Adrenal gland (tissue), 9 donors: ENCODE measurements at regions not wholly inside any gene's neighbourhood (a gene's known extent, or its start where the extent isn't known, plus 50 kb on each side); places are given as distances from the start of the nearest gene placed in this dataset.

Source experiments
- DNase-seq, 7 donors: peaks; one replicate each; pipeline ENCODE4 v3.0.0-alpha.2; 2019 to 2020
- H3K27ac ChIP-seq, 5 donors: fragments of 200-600 bp; sonication (generic) in 4 of 5; 1 replicate in 3 of 5; 2 replicates in 2 of 5; pipeline versions ENCODE4 v1.5.1 to v1.8.0; 2016 to 2020; ENCODE audit warnings: mild to moderate bottlenecking in 1 of 5
- H3K27me3 ChIP-seq: fragments of 200-600 bp; 2 replicates; pipeline ENCODE4 v1.8.0; 2021
- H3K36me3 ChIP-seq, 2 donors: fragments of 200-600 bp; replicated peaks in 1 of 2; 1 replicate in 1 of 2; 2 replicates in 1 of 2; pipeline versions ENCODE4 v1.5.1 to v1.8.0; 2018 to 2022
- H3K4me1 ChIP-seq, 2 donors: fragments of 200-600 bp; replicated peaks in 1 of 2; 1 replicate in 1 of 2; 2 replicates in 1 of 2; pipeline versions ENCODE4 v1.5.1 to v1.8.0; 2018 to 2021
- H3K4me3 ChIP-seq, 4 donors: fragments of 200-600 bp; sonication (generic) in 3 of 4; one replicate each; pipeline ENCODE4 v1.5.1; 2016 to 2018
- H3K9me3 ChIP-seq, 3 donors: fragments of 200-600 bp; sonication (generic) in 1 of 3; replicated peaks in 1 of 3; 1 replicate in 2 of 3; 2 replicates in 1 of 3; pipeline versions ENCODE4 v1.5.1 to v1.8.0; 2016 to 2021
- POLR2A ChIP-seq, 2 donors: fragments of 450-650 bp; IDR thresholded peaks; one replicate each; pipeline ENCODE4 v1.6.1; 2017; ENCODE audit warnings: antibody characterized with exemption in 2 of 2, mild to moderate bottlenecking in 2 of 2, moderate library complexity in 1 of 2
- WGBS, 4 donors: extraction: QIAGEN DNeasy Blood & Tissue Kit in 2 of 4; methylation state at CpG; one replicate each; pipeline versions ENCODE4 v1.1.5 to v1.1.7; 2013 to 2017; 5-methylcytosine and 5-hydroxymethylcytosine counted together
- intact Hi-C, 2 donors: fragments of 100-400 bp; cut with DNase I; formaldehyde crosslinking; loops; one replicate each; pipeline versions ENCODE4 v1.14.1 to v1.15.0; 2022 to 2023
- TF ChIP-seq, protein P1 (sequence below), 6 experiments: fragments of 450-650 bp in 4 of 6; fragments of 200-600 bp in 2 of 6; sonication (generic) in 1 of 6; IDR thresholded peaks; 1 replicate in 5 of 6; 2 replicates in 1 of 6; pipeline versions ENCODE4 v1.5.1 to v1.8.0; 2016 to 2021; ENCODE audit warnings: antibody characterized with exemption in 6 of 6, mild to moderate bottlenecking in 2 of 6, moderate library complexity in 1 of 6
- donor health status: healthy with polysubstance abuse.
- donor health status: Bipolar disorder and iron deficiency.
- donor health status: DM: yes; HTN: yes; CAD: no.
- donor health status: DM: no; HTN: no; CAD: no.
- donor health status: DM: no; HTN: no; CAD: no.

DNA sequence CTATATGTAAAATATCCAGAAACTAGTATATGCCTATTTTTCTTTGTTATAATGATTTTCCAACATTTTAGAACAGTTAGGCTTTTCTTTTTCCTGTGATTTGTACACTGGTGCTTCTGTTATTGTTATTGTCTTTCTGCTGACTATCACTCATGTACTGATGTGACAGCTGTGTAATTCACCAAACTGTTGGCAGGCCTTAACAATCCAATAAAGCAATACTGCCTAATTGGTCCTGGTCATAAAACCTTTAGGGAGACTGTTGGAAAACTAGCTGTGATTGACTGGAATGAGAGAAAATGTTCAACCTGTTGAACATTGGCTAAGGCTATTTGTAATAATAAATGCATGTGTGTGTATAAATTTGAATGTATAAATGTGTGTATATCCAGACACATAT, 956.6 kb downstream of the REEP3 start:
- H3K27ac ChIP-seq = no peak overlapping the region
- H3K4me1 ChIP-seq = no peaks in the 10 kb centered on the region
- H3K27me3 ChIP-seq = no peaks in the 10 kb centered on the region
- intact Hi-C loops = no loop called here
- no peak for DNase-seq
- H3K4me3 ChIP-seq = no peak overlapping the region
- H3K9me3 ChIP-seq = no peaks in the 10 kb centered on the region
- TF ChIP-seq, protein P1, sequence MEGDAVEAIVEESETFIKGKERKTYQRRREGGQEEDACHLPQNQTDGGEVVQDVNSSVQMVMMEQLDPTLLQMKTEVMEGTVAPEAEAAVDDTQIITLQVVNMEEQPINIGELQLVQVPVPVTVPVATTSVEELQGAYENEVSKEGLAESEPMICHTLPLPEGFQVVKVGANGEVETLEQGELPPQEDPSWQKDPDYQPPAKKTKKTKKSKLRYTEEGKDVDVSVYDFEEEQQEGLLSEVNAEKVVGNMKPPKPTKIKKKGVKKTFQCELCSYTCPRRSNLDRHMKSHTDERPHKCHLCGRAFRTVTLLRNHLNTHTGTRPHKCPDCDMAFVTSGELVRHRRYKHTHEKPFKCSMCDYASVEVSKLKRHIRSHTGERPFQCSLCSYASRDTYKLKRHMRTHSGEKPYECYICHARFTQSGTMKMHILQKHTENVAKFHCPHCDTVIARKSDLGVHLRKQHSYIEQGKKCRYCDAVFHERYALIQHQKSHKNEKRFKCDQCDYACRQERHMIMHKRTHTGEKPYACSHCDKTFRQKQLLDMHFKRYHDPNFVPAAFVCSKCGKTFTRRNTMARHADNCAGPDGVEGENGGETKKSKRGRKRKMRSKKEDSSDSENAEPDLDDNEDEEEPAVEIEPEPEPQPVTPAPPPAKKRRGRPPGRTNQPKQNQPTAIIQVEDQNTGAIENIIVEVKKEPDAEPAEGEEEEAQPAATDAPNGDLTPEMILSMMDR (IDR thresholded peaks at IDR 0.05) = no peak
- TF ChIP-seq POLR2A (IDR thresholded peaks at IDR 0.05) = no peak
- no peaks in the 10 kb centered on the region for H3K36me3 ChIP-seq

DNA sequence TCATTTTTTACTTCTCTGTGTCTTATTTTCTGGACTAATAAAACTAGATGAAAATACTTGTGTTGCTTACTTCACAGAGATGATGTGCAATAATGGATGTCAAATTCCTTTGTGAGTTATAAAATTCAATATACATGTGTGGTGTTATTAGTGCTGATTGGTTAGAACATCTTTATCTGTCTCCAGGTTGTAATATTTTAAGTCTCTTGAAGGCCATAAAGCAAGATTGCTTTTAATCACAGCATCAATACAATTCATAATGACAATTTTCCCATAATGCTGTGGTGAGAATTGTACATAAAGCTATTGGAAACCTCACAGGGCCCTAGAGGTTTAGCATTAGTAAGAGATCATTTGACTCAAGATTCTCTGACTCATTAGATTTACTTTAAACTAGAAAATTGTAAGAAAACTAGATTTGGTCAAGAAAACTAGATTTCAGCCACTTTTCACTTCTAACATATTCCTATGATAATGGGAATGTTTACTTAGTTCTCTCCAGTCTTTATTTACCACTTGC, 963.7 kb downstream of the REEP3 start:
- Histone ChIP-seq H3K36me3 (no peaks in the 10 kb centered on the region), H3K27me3 (no peaks in the 10 kb centered on the region), H3K4me1 (no peaks in the 10 kb centered on the region), H3K9me3 (no peaks in the 10 kb centered on the region), H3K27ac (no peak overlapping the region), H3K4me3 (no peak overlapping the region)
- TF ChIP-seq, protein P1 (IDR thresholded peaks at IDR 0.05) = no peak
- TF ChIP-seq POLR2A (IDR thresholded peaks at IDR 0.05) = no peak
- DNase-seq = no peak
- intact Hi-C loops = no loop called here

DNA sequence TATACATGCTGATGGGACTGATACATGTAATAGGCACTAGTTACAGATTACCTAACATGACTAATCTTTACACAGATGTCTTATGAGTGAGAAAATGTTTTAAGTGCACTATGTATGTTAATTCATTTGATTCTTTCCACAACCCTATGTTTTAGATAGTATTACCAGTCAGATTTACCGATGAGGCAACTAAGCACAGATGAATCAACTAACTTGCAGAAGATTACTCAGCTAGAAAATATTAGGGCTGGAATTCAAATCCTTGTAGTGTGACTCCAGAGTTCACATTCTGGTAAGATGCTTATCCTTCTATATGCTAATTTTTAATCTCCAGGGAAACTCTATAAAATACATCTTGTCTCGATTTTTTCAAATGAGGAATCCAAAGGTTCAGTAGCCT, 964.9 kb downstream of the REEP3 start:
- WGBS, 4 donors = 55 to 74% (median 63%) methylated on average over 2 of the region's 2 CpGs
- no peaks in the 10 kb centered on the region for H3K4me1 ChIP-seq
- H3K36me3 ChIP-seq = no peaks in the 10 kb centered on the region
- DNase-seq = no peak
- no peak overlapping the region for H3K4me3 ChIP-seq
- intact Hi-C loops = no loop called here
- H3K27ac ChIP-seq = no peak overlapping the region
- H3K9me3 ChIP-seq = no peaks in the 10 kb centered on the region
- H3K27me3 ChIP-seq = no peaks in the 10 kb centered on the region
- TF ChIP-seq, protein P1 (IDR thresholded peaks at IDR 0.05) = no peak
- TF ChIP-seq POLR2A (IDR thresholded peaks at IDR 0.05) = no peak

GRCh38 chr10:64486901-64487300, 965.7 kb downstream of the REEP3 start:
- Histone ChIP-seq H3K27ac (no peak overlapping the region), H3K27me3 (no peaks in the 10 kb centered on the region), H3K4me1 (no peaks in the 10 kb centered on the region), H3K9me3 (no peaks in the 10 kb centered on the region), H3K36me3 (no peaks in the 10 kb centered on the region), H3K4me3 (no peak overlapping the region)
- intact Hi-C loops = no loop called here
- DNase-seq = no peak
- TF ChIP-seq POLR2A (IDR thresholded peaks at IDR 0.05) = no peak
- TF ChIP-seq, protein P1 (IDR thresholded peaks at IDR 0.05) = no peak
